IMR-90 (cell line): ENCODE measurements at regions not wholly inside any gene's neighbourhood (a gene's known extent, or its start where the extent isn't known, plus 50 kb on each side); places are given as distances from the start of the nearest gene placed in this dataset.

Experiments used
- ATAC-seq: fragments of 200-7000 bp; cut with Tn5 transposase; 2 replicates; pipeline ENCODE4 v1.9.1; 2020; ENCODE audit warnings: low read depth, mild to moderate bottlenecking, moderate library complexity
- BruUV-seq: library from RNA; stranded (reverse); fragments of 400-500 nt; replicated peaks from 2 replicates; lab custom pipeline; 2021; lab: Mats Ljungman, UMichigan
- CTCF ChIA-PET: fragments of 300-600 bp; formaldehyde crosslinking; extraction: SDS; loops from one replicate; lab custom pipeline; 2021; ENCODE audit warnings: antibody characterized with exemption; lab: Yijun Ruan, JAX
- POLR2A ChIA-PET: fragments of 300-600 bp; sonication (Branson Sonifier 250); formaldehyde crosslinking; loops from one replicate; lab custom pipeline; 2022; ENCODE audit warnings: antibody characterized with exemption; ENCODE audit not compliant: unreplicated experiment; lab: Charles Lee
- DNase-seq: peaks from one replicate; pipeline ENCODE4 v3.0.0; 2013
- H2AFZ ChIP-seq: replicated peaks from 2 replicates; pipeline ENCODE3; 2013; ENCODE audit warnings: low read length, mild to moderate bottlenecking; ENCODE audit not compliant: poor library complexity
- H2AK5ac ChIP-seq: 2 replicates; pipeline ENCODE4 v1.6.1; 2013; ENCODE audit warnings: low read depth, low read length, inconsistent platforms
- H2AK9ac ChIP-seq: replicated peaks from 2 replicates; pipeline ENCODE3; 2013; ENCODE audit warnings: mild to moderate bottlenecking, low read depth, low read length, moderate library complexity; ENCODE audit not compliant: poor library complexity
- H2BK120ac ChIP-seq: 2 replicates; pipeline ENCODE4 v1.6.1; 2013; ENCODE audit warnings: low read depth, low read length, inconsistent platforms
- H2BK15ac ChIP-seq: 3 replicates; pipeline ENCODE4 v1.6.1; 2013; ENCODE audit warnings: low read depth, low read length, inconsistent platforms
- H2BK20ac ChIP-seq: 2 replicates; pipeline ENCODE4 v1.6.1; 2013; ENCODE audit warnings: low read depth, mild to moderate bottlenecking, inconsistent platforms, low read length, moderate library complexity
- H2BK5ac ChIP-seq: 2 replicates; pipeline ENCODE4 v1.6.1; 2013; ENCODE audit warnings: mild to moderate bottlenecking, low read depth, low read length, inconsistent platforms; ENCODE audit not compliant: poor library complexity, severe bottlenecking
- H3K14ac ChIP-seq: replicated peaks from 2 replicates; pipeline ENCODE4 v1.6.1; 2013; ENCODE audit warnings: low read depth, low read length, inconsistent platforms
- H3K18ac ChIP-seq: 2 replicates; pipeline ENCODE4 v1.6.1; 2013; ENCODE audit warnings: low read depth, low read length, control low read depth
- H3K23ac ChIP-seq: 2 replicates; pipeline ENCODE4 v1.6.1; 2013; ENCODE audit warnings: low read depth, low read length, inconsistent platforms
- H3K27ac ChIP-seq: 2 replicates; pipeline ENCODE4 v1.5.1; 2013; ENCODE audit warnings: mild to moderate bottlenecking, control low read depth, low read length; ENCODE audit not compliant: insufficient read depth
- H3K27me3 ChIP-seq: 2 replicates; pipeline ENCODE4 v1.6.1; 2013; ENCODE audit warnings: low read length; ENCODE audit not compliant: control insufficient read depth, insufficient read depth
- H3K36me3 ChIP-seq: 2 replicates; pipeline ENCODE4 v1.6.1; 2013; ENCODE audit warnings: low read length, mixed read lengths; ENCODE audit not compliant: control insufficient read depth, insufficient read depth
- H3K4ac ChIP-seq: 2 replicates; pipeline ENCODE4 v1.6.1; 2013; ENCODE audit warnings: low read depth, low read length, inconsistent platforms
- H3K4me1 ChIP-seq: 2 replicates; pipeline ENCODE4 v1.6.1; 2013; ENCODE audit warnings: low read length, mixed read lengths; ENCODE audit not compliant: control insufficient read depth, insufficient read depth
- H3K4me2 ChIP-seq: 2 replicates; pipeline ENCODE4 v1.6.1; 2013; ENCODE audit warnings: low read depth, mild to moderate bottlenecking, control low read depth, low read length, moderate library complexity
- H3K4me3 ChIP-seq: 2 replicates; pipeline ENCODE4 v1.5.1; 2013; ENCODE audit warnings: low read depth, mild to moderate bottlenecking, control low read depth, low read length, moderate library complexity; ENCODE audit not compliant: insufficient read depth
- H3K56ac ChIP-seq: 2 replicates; pipeline ENCODE4 v1.6.1; 2013; ENCODE audit warnings: low read length, inconsistent platforms; ENCODE audit not compliant: insufficient read depth; ENCODE audit errors: extremely low read depth
- H3K79me1 ChIP-seq, 2 experiments: 2 replicates each; pipeline ENCODE4 v1.6.1; 2013; ENCODE audit warnings: low read length in 2 of 2, inconsistent platforms in 1 of 2, low read depth in 1 of 2
- H3K9ac ChIP-seq: 2 replicates; pipeline ENCODE4 v1.6.1; 2013; ENCODE audit warnings: low read depth, low read length, control low read depth
- H3K9me1 ChIP-seq: 2 replicates; pipeline ENCODE4 v1.6.1; 2013; ENCODE audit warnings: low read length, inconsistent platforms; ENCODE audit not compliant: insufficient read depth
- H3K9me3 ChIP-seq: 2 replicates; pipeline ENCODE4 v1.6.1; 2013; ENCODE audit warnings: low read length; ENCODE audit not compliant: control insufficient read depth, insufficient read depth
- H4K20me1 ChIP-seq: 2 replicates; pipeline ENCODE4 v1.6.1; 2013; ENCODE audit warnings: low read length, inconsistent platforms; ENCODE audit not compliant: insufficient read depth
- H4K5ac ChIP-seq: 2 replicates; pipeline ENCODE4 v1.6.1; 2013; ENCODE audit warnings: mild to moderate bottlenecking, low read depth, low read length, control low read depth
- H4K8ac ChIP-seq, 2 experiments: 2 replicates each; pipeline ENCODE4 v1.6.1; 2013; ENCODE audit warnings: low read depth in 2 of 2, low read length in 2 of 2, control low read depth in 1 of 2, inconsistent platforms in 1 of 2
- H4K91ac ChIP-seq: 2 replicates; pipeline ENCODE4 v1.6.1; 2013; ENCODE audit warnings: low read depth, low read length, inconsistent platforms; ENCODE audit not compliant: insufficient read depth
- CTCF ChIP-seq: conservative IDR thresholded peaks from 2 replicates; pipeline ENCODE4 v1.5.1; 2012; ENCODE audit warnings: mild to moderate bottlenecking, low read depth, low read length, improper control_type of control experiment
- MAFK ChIP-seq: IDR thresholded peaks from 2 replicates; pipeline ENCODE4 v1.6.1; 2012; ENCODE audit warnings: low read depth, low read length, improper control_type of control experiment
- MAZ ChIP-seq: IDR thresholded peaks from 2 replicates; pipeline ENCODE4 v1.6.1; 2012; ENCODE audit warnings: low read depth, mild to moderate bottlenecking, low read length, improper control_type of control experiment, moderate library complexity, borderline replicate concordance
- NFE2L2 ChIP-seq: fragments of 150-350 bp; IDR thresholded peaks from 2 replicates; pipeline ENCODE4 v1.6.1; 2016; ENCODE audit warnings: low read depth, mild to moderate bottlenecking, low read length
- POLR2A ChIP-seq: IDR thresholded peaks from 2 replicates; pipeline ENCODE4 v1.6.1; 2012; ENCODE audit warnings: mild to moderate bottlenecking, low read depth, low read length
- RAD21 ChIP-seq: IDR thresholded peaks from 2 replicates; pipeline ENCODE4 v1.6.1; 2012; ENCODE audit warnings: low read length, improper control_type of control experiment
- RFX5 ChIP-seq: IDR thresholded peaks from 2 replicates; pipeline ENCODE4 v1.8.0; 2012; ENCODE audit warnings: low read depth, mild to moderate bottlenecking, low read length, moderate library complexity
- SMC3 ChIP-seq: fragments of 150-350 bp; IDR thresholded peaks from 2 replicates; pipeline ENCODE4 v1.6.1; 2016; ENCODE audit warnings: low read depth, mild to moderate bottlenecking, antibody characterized with exemption, low read length, moderate library complexity
- WGBS, 2 experiments: methylation state at CpG; one replicate each; pipeline versions ENCODE4 v1.1.5 to v1.1.7; 2013; ENCODE audit warnings: missing lambda C conversion rate in 2 of 2; ENCODE audit not compliant: insufficient read length in 1 of 2; ENCODE audit errors: extremely low coverage in 2 of 2; 5-methylcytosine and 5-hydroxymethylcytosine counted together
- dilution Hi-C: fragments of 300-500 bp; cut with HindIII; formaldehyde crosslinking; loops from one replicate; pipeline ENCODE4 v1.14.3; 2018; ENCODE audit warnings: low sequenced_read_pairs; ENCODE audit not compliant: unreplicated experiment
- in situ Hi-C: fragments of 300-500 bp; cut with MboI; formaldehyde crosslinking; loops from 3 replicates; pipeline ENCODE4 v1.14.3; 2019; ENCODE audit warnings: low sequenced_read_pairs, inconsistent platforms, mixed read lengths
- intact Hi-C: fragments of 100-400 bp; cut with micrococcal nuclease; formaldehyde crosslinking; loops from 2 replicates; pipeline ENCODE4 v1.10.0; 2022

DNA sequence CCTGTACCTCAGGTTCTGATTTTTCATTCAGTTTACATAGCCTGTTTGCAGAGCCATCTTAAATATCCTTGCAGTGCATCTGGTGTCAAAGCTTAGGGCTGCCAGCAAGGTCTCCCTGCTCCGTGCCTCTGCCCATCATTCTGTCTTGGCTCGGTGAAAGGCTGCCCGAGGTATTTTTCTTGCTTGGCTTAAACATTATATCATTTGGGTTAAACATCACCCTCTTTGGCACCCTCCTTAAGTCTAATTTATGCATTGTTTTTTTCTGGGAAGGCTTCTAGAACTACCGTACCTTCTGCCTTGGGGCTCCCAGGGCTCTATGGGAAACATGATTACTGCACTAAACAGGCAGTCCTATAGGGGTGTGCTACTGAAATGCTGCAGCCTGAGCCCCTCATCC, 158.6 kb upstream of the CELF4 start:
- intact Hi-C loops = no loop called here

More for the DNA sequence above, 158.6 kb upstream of the CELF4 start:
- no peak overlapping the region for H3K9ac ChIP-seq
- H3K27me3 ChIP-seq = no peaks in the 10 kb centered on the region
- H2AK9ac ChIP-seq = no peak overlapping the region
- TF ChIP-seq RAD21 (no peak), NFE2L2 (no peak), MAZ (no peak), POLR2A (no peak), RFX5 (no peak), SMC3 (no peak), MAFK (no peak), CTCF (no peak)
- no peak overlapping the region for H2BK15ac ChIP-seq
- DNase-seq (no peak), ATAC-seq (no peak)
- H3K9me3 ChIP-seq = peaks cover 19% of the 10 kb centered on the region
- no peaks in the 10 kb centered on the region for H3K9me1 ChIP-seq
- BruUV-seq = no TSS peak
- H2BK20ac ChIP-seq = no peak overlapping the region
- H3K27ac ChIP-seq = no peak overlapping the region
- H2BK120ac ChIP-seq = no peak overlapping the region
- no peak overlapping the region for H4K8ac ChIP-seq
- no peak overlapping the region for H3K23ac ChIP-seq
- in situ Hi-C loops (no loop called here), dilution Hi-C loops (no loop called here)
- H3K56ac ChIP-seq = no peak overlapping the region
- H3K79me1 ChIP-seq = no peaks in the 10 kb centered on the region
- H3K18ac ChIP-seq = no peak overlapping the region
- no peaks in the 10 kb centered on the region for H4K20me1 ChIP-seq
- H3K4me3 ChIP-seq = no peak overlapping the region
- no peak overlapping the region for H2BK5ac ChIP-seq
- H4K5ac ChIP-seq = no peak overlapping the region
- no peaks in the 10 kb centered on the region for H3K4me1 ChIP-seq
- no peak overlapping the region for H3K4ac ChIP-seq
- H2AFZ ChIP-seq = no peak overlapping the region
- H3K36me3 ChIP-seq = no peaks in the 10 kb centered on the region
- WGBS, 2 experiments = no CpG with 5 or more reads among the region's 4 CpGs
- no peak overlapping the region for H3K4me2 ChIP-seq
- POLR2A ChIA-PET = no interaction called here
- H2AK5ac ChIP-seq = no peak overlapping the region
- CTCF ChIA-PET = no interaction called here
- no peak overlapping the region for H3K14ac ChIP-seq
- no peak overlapping the region for H4K91ac ChIP-seq
